ENCODE measurements at regions not wholly inside any gene's neighbourhood (a gene's known extent, or its start where the extent isn't known, plus 50 kb on each side); places are given as distances from the start of the nearest gene placed in this dataset.

DNA sequence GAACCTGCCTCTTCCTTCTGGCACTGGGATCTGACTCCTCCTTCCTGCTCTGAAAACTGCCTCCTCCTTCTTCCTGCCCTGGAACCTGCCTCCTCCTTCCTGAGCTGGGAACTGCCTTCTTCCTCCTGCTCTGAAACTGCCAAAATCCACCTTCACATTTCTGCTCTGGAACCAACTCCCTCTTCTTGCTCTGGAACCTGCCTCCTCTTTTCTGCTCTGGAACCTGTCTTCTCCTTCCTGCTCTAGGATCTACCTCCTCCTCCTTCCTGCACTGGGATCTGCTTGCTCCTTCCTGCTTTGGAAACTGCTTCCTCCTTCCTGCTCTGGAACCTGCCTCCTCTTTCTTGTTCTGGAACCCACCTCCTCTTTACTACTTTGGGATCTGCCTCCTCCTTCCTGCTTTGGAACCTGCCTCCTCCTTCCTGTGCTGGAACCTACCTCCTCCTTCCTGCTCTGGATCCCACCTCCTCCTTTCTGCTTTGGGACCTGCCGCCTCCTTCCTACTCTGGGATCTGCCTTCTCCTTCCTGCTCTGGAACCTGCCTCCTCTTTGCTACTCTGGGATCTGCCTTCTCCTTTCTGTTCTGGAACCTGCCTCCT, 315.5 kb downstream of the PRL start:
- Histone ChIP-seq H3K4me2 (ENCODE audit: low read depth, low read length) (no peak overlapping the region), H2BK20ac (ENCODE audit: low read depth, low read length) (no peak overlapping the region), H3K4me3 (ENCODE audit: insufficient read depth, low read depth, low read length) (no peak overlapping the region), H2BK120ac (ENCODE audit: low read depth, low read length) (no peak overlapping the region), H2AK9ac (replicated peaks; ENCODE audit: low read depth, low read length, poor library complexity) (no peak overlapping the region), H3K4ac (ENCODE audit: low read depth, low read length) (no peak overlapping the region), H3K36me3 (ENCODE audit: control insufficient read depth, insufficient read depth, low read length) (peaks cover 3% of the 10 kb centered on the region; the same call in 1 of the 2 replicates), H3K9me1 (ENCODE audit: insufficient read depth, low read length) (no peaks in the 10 kb centered on the region), H3K27me3 (ENCODE audit: control insufficient read depth, insufficient read depth, low read length) (no peaks in the 10 kb centered on the region), H4K8ac (ENCODE audit: low read depth in 2 of 2, low read length in 2 of 2) (no peak overlapping the region), H3K9me3 (ENCODE audit: control insufficient read depth, insufficient read depth, low read length) (no peaks in the 10 kb centered on the region; the same call in 1 of the 2 replicates), H3K23ac (ENCODE audit: low read depth, low read length) (no peak overlapping the region), H2BK5ac (ENCODE audit: low read depth, low read length, poor library complexity, severe bottlenecking) (no peak overlapping the region), H4K20me1 (ENCODE audit: insufficient read depth, low read length) (no peaks in the 10 kb centered on the region), H3K14ac (replicated peaks; ENCODE audit: low read depth, low read length) (no peak overlapping the region; the same call in 1 of the 2 replicates), H2BK15ac (ENCODE audit: low read depth, low read length) (no peak overlapping the region), H3K56ac (ENCODE audit: extremely low read depth, insufficient read depth, low read length) (no peak overlapping the region), H3K27ac (ENCODE audit: insufficient read depth, low read length) (no peak overlapping the region), H2AK5ac (ENCODE audit: low read depth, low read length) (no peak overlapping the region), H4K91ac (ENCODE audit: insufficient read depth, low read depth, low read length) (no peak overlapping the region), H3K9ac (ENCODE audit: low read depth, low read length) (no peak overlapping the region), H3K4me1 (ENCODE audit: control insufficient read depth, insufficient read depth, low read length) (no peaks in the 10 kb centered on the region), H2AFZ (replicated peaks; ENCODE audit: low read length, poor library complexity) (peak overlapping the region; percentile 43), H3K18ac (ENCODE audit: low read depth, low read length) (no peak overlapping the region), H4K5ac (ENCODE audit: low read depth, low read length) (no peak overlapping the region), H3K79me1 (ENCODE audit: low read depth in 1 of 2, low read length in 2 of 2) (peaks cover 0 to 3% of the 10 kb centered on the region in 2 experiments; a peak in 1 of 4 replicates)
- intact Hi-C loops (cut with micrococcal nuclease) (no loop called here), in situ Hi-C loops (cut with MboI; ENCODE audit: low sequenced_read_pairs) (no loop called here), dilution Hi-C loops (cut with HindIII; ENCODE audit: low sequenced_read_pairs, unreplicated experiment) (no loop called here)
- BruUV-seq (replicated peaks): no TSS peak
- DNase-seq (no peak), ATAC-seq (ENCODE audit: low read depth) (no peak)
- ChIA-PET CTCF (no interaction called here), POLR2A (ENCODE audit: unreplicated experiment) (no interaction called here)
- TF ChIP-seq CHD1 (IDR thresholded peaks at IDR 0.05; ENCODE audit: low read depth, low read length) (no peak), POLR2A (IDR thresholded peaks at IDR 0.05; ENCODE audit: low read depth, low read length) (no peak), RAD21 (IDR thresholded peaks at IDR 0.05; ENCODE audit: low read length) (no peak), CEBPB (IDR thresholded peaks at IDR 0.05; ENCODE audit: low read depth, low read length) (no peak), NFE2L2 (IDR thresholded peaks at IDR 0.05; ENCODE audit: low read depth, low read length) (no peak), FOS (IDR thresholded peaks at IDR 0.05; ENCODE audit: low read depth, low read length) (no peak), USF2 (IDR thresholded peaks at IDR 0.05; ENCODE audit: low read depth, low read length) (no peak), MAZ (IDR thresholded peaks at IDR 0.05; ENCODE audit: borderline replicate concordance, low read depth, low read length) (no peak), BHLHE40 (IDR thresholded peaks at IDR 0.05; ENCODE audit: low read depth, low read length) (no peak), SMC3 (IDR thresholded peaks at IDR 0.05; ENCODE audit: low read depth, low read length) (no peak), CTCF (conservative IDR thresholded peaks at IDR 0.05; ENCODE audit: low read depth, low read length) (no peak), MAFK (IDR thresholded peaks at IDR 0.05; ENCODE audit: low read depth, low read length) (no peak), RCOR1 (IDR thresholded peaks at IDR 0.05; ENCODE audit: insufficient replicate concordance, low read length) (no peak), ELK1 (IDR thresholded peaks at IDR 0.05; ENCODE audit: borderline replicate concordance, low read depth, low read length) (no peak)
- WGBS, 2 experiments (ENCODE audit: extremely low coverage in 2 of 2, insufficient read length in 1 of 2): no CpG with 5 or more reads among the region's 1 CpG
